H1 (cell line): ENCODE measurements at regions not wholly inside any gene's neighbourhood (a gene's known extent, or its start where the extent isn't known, plus 50 kb on each side); places are given as distances from the start of the nearest gene placed in this dataset.

ENCODE experiments used
- TF ChIP-seq, protein P1 (sequence below): fragments of 300-600 bp; sonication (generic); IDR thresholded peaks from 2 replicates; pipeline ENCODE4 v1.7.1; 2012; ENCODE audit warnings: low read length, moderate library complexity, mild to moderate bottlenecking, inconsistent platforms; ENCODE audit not compliant: insufficient replicate concordance

- TF ChIP-seq, protein P1, sequence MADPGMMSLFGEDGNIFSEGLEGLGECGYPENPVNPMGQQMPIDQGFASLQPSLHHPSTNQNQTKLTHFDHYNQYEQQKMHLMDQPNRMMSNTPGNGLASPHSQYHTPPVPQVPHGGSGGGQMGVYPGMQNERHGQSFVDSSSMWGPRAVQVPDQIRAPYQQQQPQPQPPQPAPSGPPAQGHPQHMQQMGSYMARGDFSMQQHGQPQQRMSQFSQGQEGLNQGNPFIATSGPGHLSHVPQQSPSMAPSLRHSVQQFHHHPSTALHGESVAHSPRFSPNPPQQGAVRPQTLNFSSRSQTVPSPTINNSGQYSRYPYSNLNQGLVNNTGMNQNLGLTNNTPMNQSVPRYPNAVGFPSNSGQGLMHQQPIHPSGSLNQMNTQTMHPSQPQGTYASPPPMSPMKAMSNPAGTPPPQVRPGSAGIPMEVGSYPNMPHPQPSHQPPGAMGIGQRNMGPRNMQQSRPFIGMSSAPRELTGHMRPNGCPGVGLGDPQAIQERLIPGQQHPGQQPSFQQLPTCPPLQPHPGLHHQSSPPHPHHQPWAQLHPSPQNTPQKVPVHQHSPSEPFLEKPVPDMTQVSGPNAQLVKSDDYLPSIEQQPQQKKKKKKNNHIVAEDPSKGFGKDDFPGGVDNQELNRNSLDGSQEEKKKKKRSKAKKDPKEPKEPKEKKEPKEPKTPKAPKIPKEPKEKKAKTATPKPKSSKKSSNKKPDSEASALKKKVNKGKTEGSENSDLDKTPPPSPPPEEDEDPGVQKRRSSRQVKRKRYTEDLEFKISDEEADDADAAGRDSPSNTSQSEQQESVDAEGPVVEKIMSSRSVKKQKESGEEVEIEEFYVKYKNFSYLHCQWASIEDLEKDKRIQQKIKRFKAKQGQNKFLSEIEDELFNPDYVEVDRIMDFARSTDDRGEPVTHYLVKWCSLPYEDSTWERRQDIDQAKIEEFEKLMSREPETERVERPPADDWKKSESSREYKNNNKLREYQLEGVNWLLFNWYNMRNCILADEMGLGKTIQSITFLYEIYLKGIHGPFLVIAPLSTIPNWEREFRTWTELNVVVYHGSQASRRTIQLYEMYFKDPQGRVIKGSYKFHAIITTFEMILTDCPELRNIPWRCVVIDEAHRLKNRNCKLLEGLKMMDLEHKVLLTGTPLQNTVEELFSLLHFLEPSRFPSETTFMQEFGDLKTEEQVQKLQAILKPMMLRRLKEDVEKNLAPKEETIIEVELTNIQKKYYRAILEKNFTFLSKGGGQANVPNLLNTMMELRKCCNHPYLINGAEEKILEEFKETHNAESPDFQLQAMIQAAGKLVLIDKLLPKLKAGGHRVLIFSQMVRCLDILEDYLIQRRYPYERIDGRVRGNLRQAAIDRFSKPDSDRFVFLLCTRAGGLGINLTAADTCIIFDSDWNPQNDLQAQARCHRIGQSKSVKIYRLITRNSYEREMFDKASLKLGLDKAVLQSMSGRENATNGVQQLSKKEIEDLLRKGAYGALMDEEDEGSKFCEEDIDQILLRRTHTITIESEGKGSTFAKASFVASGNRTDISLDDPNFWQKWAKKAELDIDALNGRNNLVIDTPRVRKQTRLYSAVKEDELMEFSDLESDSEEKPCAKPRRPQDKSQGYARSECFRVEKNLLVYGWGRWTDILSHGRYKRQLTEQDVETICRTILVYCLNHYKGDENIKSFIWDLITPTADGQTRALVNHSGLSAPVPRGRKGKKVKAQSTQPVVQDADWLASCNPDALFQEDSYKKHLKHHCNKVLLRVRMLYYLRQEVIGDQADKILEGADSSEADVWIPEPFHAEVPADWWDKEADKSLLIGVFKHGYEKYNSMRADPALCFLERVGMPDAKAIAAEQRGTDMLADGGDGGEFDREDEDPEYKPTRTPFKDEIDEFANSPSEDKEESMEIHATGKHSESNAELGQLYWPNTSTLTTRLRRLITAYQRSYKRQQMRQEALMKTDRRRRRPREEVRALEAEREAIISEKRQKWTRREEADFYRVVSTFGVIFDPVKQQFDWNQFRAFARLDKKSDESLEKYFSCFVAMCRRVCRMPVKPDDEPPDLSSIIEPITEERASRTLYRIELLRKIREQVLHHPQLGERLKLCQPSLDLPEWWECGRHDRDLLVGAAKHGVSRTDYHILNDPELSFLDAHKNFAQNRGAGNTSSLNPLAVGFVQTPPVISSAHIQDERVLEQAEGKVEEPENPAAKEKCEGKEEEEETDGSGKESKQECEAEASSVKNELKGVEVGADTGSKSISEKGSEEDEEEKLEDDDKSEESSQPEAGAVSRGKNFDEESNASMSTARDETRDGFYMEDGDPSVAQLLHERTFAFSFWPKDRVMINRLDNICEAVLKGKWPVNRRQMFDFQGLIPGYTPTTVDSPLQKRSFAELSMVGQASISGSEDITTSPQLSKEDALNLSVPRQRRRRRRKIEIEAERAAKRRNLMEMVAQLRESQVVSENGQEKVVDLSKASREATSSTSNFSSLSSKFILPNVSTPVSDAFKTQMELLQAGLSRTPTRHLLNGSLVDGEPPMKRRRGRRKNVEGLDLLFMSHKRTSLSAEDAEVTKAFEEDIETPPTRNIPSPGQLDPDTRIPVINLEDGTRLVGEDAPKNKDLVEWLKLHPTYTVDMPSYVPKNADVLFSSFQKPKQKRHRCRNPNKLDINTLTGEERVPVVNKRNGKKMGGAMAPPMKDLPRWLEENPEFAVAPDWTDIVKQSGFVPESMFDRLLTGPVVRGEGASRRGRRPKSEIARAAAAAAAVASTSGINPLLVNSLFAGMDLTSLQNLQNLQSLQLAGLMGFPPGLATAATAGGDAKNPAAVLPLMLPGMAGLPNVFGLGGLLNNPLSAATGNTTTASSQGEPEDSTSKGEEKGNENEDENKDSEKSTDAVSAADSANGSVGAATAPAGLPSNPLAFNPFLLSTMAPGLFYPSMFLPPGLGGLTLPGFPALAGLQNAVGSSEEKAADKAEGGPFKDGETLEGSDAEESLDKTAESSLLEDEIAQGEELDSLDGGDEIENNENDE = no peak
These were observed 156.7 kb upstream of the FAM47A start (continued) for GRCh38 chrX:34288782-34289181.
